GM12878 (cell line): ENCODE measurements at regions not wholly inside any gene's neighbourhood (a gene's known extent, or its start where the extent isn't known, plus 50 kb on each side); places are given as distances from the start of the nearest gene placed in this dataset.
A peak's percentile ranks its signal among the peaks of the same experiment; 100 is the strongest.

Experiments
- ATAC-seq: fragments of 200-7000 bp; cut with Tn5 transposase; 3 replicates; pipeline ENCODE4 v1.9.1; 2020; ENCODE audit warnings: mild to moderate bottlenecking, moderate library complexity
- BruUV-seq: library from RNA; stranded (reverse); fragments of 400-500 nt; replicated peaks from 2 replicates; lab custom pipeline; 2021; lab: Mats Ljungman, UMichigan
- CTCF ChIA-PET: fragments of 300-600 bp; sonication (Branson Sonifier 250); formaldehyde crosslinking; extraction: SDS; loops from one replicate; lab custom pipeline; 2021; ENCODE audit warnings: inconsistent platforms; lab: Yijun Ruan, JAX
- POLR2A ChIA-PET: fragments of 350-600 bp; formaldehyde crosslinking; extraction: SDS; loops from one replicate; lab custom pipeline; 2021; ENCODE audit warnings: inconsistent platforms; lab: Charles Lee
- RAD21 ChIA-PET: fragments of 300-600 bp; sonication (Branson Sonifier 250); formaldehyde crosslinking; loops from one replicate; lab custom pipeline; 2023; ENCODE audit warnings: antibody characterized with exemption; ENCODE audit not compliant: unreplicated experiment; lab: Charles Lee
- SMC1A ChIA-PET: fragments of 300-600 bp; sonication (Branson Sonifier 250); formaldehyde crosslinking; loops from one replicate; lab custom pipeline; 2023; ENCODE audit not compliant: unreplicated experiment, uncharacterized antibody; lab: Charles Lee
- DNase-seq: peaks from one replicate; pipeline ENCODE4 v3.0.0-alpha.2; 2011; ENCODE audit warnings: low read depth, low spot score
- FAIRE-seq: peaks from 3 replicates; lab custom pipeline; 2011; peaks lifted over from hg19 to GRCh38; lab: Jason Lieb, UNC
- H2AFZ ChIP-seq: 2 replicates; pipeline ENCODE4 v1.6.0; 2011; ENCODE audit warnings: low read depth, low read length, control low read depth; ENCODE audit not compliant: control insufficient read depth
- H3K27ac ChIP-seq: 2 replicates; pipeline ENCODE4 v1.5.1; 2011; ENCODE audit warnings: control low read depth; ENCODE audit not compliant: control insufficient read depth, insufficient read depth
- H3K27me3 ChIP-seq, 2 experiments: replicated peaks in 1 of 2; 2 replicates each; pipeline versions ENCODE4 v1.6.0 to v1.6.1; 2011; ENCODE audit warnings: low read length in 1 of 2; ENCODE audit not compliant: control insufficient read depth in 2 of 2, insufficient read depth in 2 of 2
- H3K36me3 ChIP-seq, 2 experiments: 2 replicates each; pipeline ENCODE4 v1.5.1; 2011; ENCODE audit warnings: low read length in 1 of 2; ENCODE audit not compliant: control insufficient read depth in 2 of 2, insufficient read depth in 2 of 2
- H3K4me1 ChIP-seq: 2 replicates; pipeline ENCODE4 v1.6.1; 2011; ENCODE audit warnings: mild to moderate bottlenecking, low read length, moderate library complexity, mixed read lengths; ENCODE audit not compliant: control insufficient read depth, insufficient read depth
- H3K4me2 ChIP-seq: 2 replicates; pipeline ENCODE4 v1.6.0; 2011; ENCODE audit warnings: control low read depth; ENCODE audit not compliant: control insufficient read depth, insufficient read depth
- H3K4me3 ChIP-seq: fragments of 200-600 bp; sonication (generic); 2 replicates; pipeline ENCODE4 v1.5.1; 2016
- H3K79me2 ChIP-seq: 2 replicates; pipeline ENCODE4 v1.6.0; 2011; ENCODE audit warnings: low read length; ENCODE audit not compliant: control insufficient read depth, insufficient read depth
- H3K9ac ChIP-seq: 2 replicates; pipeline ENCODE4 v1.8.0; 2011; ENCODE audit warnings: low read length, control low read depth, mixed read lengths; ENCODE audit not compliant: control insufficient read depth, insufficient read depth
- H3K9me3 ChIP-seq: replicated peaks from 3 replicates; pipeline ENCODE4 v1.5.1; 2011; ENCODE audit warnings: mild to moderate bottlenecking, low read length; ENCODE audit not compliant: control insufficient read depth, insufficient read depth
- H4K20me1 ChIP-seq: 2 replicates; pipeline ENCODE4 v1.6.0; 2011; ENCODE audit not compliant: control insufficient read depth, insufficient read depth
- ATF7 ChIP-seq: fragments of 450-650 bp; IDR thresholded peaks from 2 replicates; pipeline ENCODE4 v1.6.1; 2016; ENCODE audit warnings: low read depth, mild to moderate bottlenecking
- CREB1 ChIP-seq: IDR thresholded peaks from 2 replicates; pipeline ENCODE4 v1.6.1; 2012; ENCODE audit warnings: low read depth, mild to moderate bottlenecking, inconsistent platforms
- ETV6 ChIP-seq, 2 experiments: fragments of 450-650 bp in 1 of 2; IDR thresholded peaks in 1 of 2; conservative IDR thresholded peaks in 1 of 2; 2 replicates each; pipeline ENCODE4 v1.6.1; 2014; ENCODE audit warnings: antibody characterized with exemption in 1 of 2, borderline replicate concordance in 1 of 2, low read depth in 1 of 2, mild to moderate bottlenecking in 1 of 2, moderate library complexity in 1 of 2
- NBN ChIP-seq: fragments of 450-650 bp; IDR thresholded peaks from 2 replicates; pipeline ENCODE4 v1.6.1; 2016
- RUNX3 ChIP-seq: IDR thresholded peaks from 2 replicates; pipeline ENCODE4 v1.6.1; 2012; ENCODE audit warnings: low read length, inconsistent platforms
- SIN3A ChIP-seq: IDR thresholded peaks from 2 replicates; pipeline ENCODE4 v1.6.1; 2012; ENCODE audit warnings: low read depth, low read length, improper control_type of control experiment
- SP1 ChIP-seq: IDR thresholded peaks from one replicate; pipeline ENCODE4 v1.6.1; 2011; ENCODE audit warnings: low read depth, low read length
- TAF1 ChIP-seq: IDR thresholded peaks from 2 replicates; pipeline ENCODE4 v1.6.1; 2011; ENCODE audit warnings: mild to moderate bottlenecking, low read depth, low read length, borderline replicate concordance
- ZNF24 ChIP-seq: fragments of 450-650 bp; IDR thresholded peaks from 2 replicates; pipeline ENCODE4 v1.6.1; 2017; ENCODE audit warnings: antibody characterized with exemption, mild to moderate bottlenecking
- WGBS: methylation state at CpG from one replicate; pipeline ENCODE4 v1.1.6; 2016; ENCODE audit warnings: low lambda C conversion rate; ENCODE audit not compliant: insufficient replicate concordance, insufficient coverage; ENCODE audit errors: missing lambda C conversion rate; 5-methylcytosine and 5-hydroxymethylcytosine counted together
- in situ Hi-C: fragments of 300-500 bp; cut with MboI; formaldehyde crosslinking; loops from 9 replicates; pipeline ENCODE4 v1.14.3; 2018; ENCODE audit warnings: mixed read lengths
- intact Hi-C: fragments of 100-400 bp; cut with micrococcal nuclease; formaldehyde crosslinking; loops from one replicate; pipeline ENCODE4 v1.14.2; 2022; ENCODE audit not compliant: unreplicated experiment
- TF ChIP-seq, protein P1 (sequence below): IDR thresholded peaks from 2 replicates; pipeline ENCODE4 v1.6.1; 2011; ENCODE audit warnings: low read depth, mild to moderate bottlenecking, low read length, moderate library complexity, borderline replicate concordance; ENCODE audit errors: extremely low read depth
- TF ChIP-seq, protein P2 (sequence below): fragments of 450-650 bp; IDR thresholded peaks from 2 replicates; pipeline ENCODE4 v1.6.1; 2016; ENCODE audit warnings: mild to moderate bottlenecking
- TF ChIP-seq, protein P3 (sequence below): IDR thresholded peaks from 2 replicates; pipeline ENCODE4 v1.6.1; 2011; ENCODE audit warnings: low read depth, low read length, improper control_type of control experiment, borderline replicate concordance

DNA sequence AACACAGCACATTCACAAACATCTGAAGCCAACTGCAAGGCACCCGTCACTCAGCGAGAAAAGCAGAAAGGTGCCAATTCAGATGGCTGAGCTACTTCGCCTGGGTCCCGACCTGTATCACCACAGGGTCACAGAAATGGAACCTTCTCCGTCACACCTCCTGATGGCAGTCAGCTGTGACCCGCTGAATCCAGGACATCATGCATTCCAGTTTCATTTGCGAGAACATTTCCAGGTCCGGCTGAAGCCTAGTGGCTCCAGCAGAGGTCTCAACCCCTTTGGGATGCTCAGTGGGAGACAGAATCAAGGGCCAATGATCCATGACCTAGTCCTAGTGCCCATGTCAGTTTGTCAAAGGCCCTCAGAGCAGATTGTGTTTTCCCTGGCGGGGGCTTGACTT is 193.6 kb upstream of the KLF14 start:
- ChIA-PET RAD21 (interaction anchor here (1.1 to 1.2 kb wide), 2 partner anchors 10 to 12 kb away, joined by 3 to 4 read pairs; no protein-coding TSS in a partner anchor), CTCF (interaction anchor here (1.0 kb wide), 1 partner anchor 42 kb away, joined by 8 read pairs; no protein-coding TSS in a partner anchor), POLR2A (no interaction called here), SMC1A (interaction anchor here (0.6 to 5.8 kb wide), 5 partner anchors 10 to 69 kb away, joined by 3 to 38 read pairs (median 14); no protein-coding TSS in a partner anchor)
- no peak for DNase-seq
- no peak overlapping the region for H3K4me2 ChIP-seq
- no peak overlapping the region for H3K9ac ChIP-seq
- WGBS, result 91% methylated on average over 9 of the region's 9 CpGs
- in situ Hi-C loops, result no loop called here
- ATAC-seq, result no peak
- peaks cover 6 to 14% of the 10 kb centered on the region in 2 experiments for H3K36me3 ChIP-seq
- no peak overlapping the region for H2AFZ ChIP-seq
- no peak for FAIRE-seq
- H3K9me3 ChIP-seq, result no peaks in the 10 kb centered on the region
- H3K79me2 ChIP-seq, result peaks cover 76% of the 10 kb centered on the region
- TSS peak; percentile 7 for BruUV-seq
- peaks cover 8% of the 10 kb centered on the region for H3K4me1 ChIP-seq
- H3K27me3 ChIP-seq, result no peaks in the 10 kb centered on the region
- no peak overlapping the region for H3K27ac ChIP-seq
- peaks cover 6% of the 10 kb centered on the region for H4K20me1 ChIP-seq
- TF ChIP-seq SP1 (no peak), NBN (no peak), TAF1 (no peak)
- TF ChIP-seq, protein P1, sequence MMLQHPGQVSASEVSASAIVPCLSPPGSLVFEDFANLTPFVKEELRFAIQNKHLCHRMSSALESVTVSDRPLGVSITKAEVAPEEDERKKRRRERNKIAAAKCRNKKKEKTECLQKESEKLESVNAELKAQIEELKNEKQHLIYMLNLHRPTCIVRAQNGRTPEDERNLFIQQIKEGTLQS, result no peak
- intact Hi-C loops, result no loop called here
- H3K4me3 ChIP-seq, result no peak overlapping the region

DNA sequence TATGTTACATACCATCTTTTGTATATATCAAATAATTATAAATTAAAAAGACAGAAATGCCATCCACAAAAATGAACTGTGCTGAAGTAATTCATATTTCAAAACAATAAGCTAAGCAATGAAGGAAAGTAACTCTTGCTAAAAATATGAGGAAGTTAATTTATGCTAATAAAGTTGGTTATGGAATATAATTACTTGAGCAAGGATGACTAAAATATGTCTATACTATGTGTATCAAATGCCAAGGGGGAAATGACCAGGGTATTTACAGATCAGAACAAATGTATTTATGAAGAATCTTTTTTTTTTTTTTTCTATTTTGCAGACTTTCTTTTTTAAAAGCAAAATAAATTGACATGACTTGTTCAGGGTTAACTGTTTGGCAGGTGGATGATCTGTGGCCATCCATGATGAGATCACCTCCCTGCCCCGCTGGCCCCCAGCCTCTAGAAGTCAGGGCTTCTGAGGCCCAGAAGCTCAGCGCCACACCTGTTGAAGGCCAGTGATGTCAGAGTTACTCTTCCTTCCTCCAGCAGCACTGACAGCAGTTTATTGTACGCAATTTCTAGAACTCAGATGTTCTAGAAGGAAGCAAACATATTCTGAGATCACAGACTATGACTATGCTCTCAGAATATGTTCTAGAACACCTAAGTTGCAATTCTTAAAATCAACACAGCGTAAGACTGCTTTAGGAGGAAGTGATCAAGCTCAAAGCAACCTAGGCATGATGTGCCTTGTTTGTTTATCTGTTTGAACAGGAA is 196.1 kb upstream of the KLF14 start:
- no peak overlapping the region for H3K4me3 ChIP-seq
- no peak overlapping the region for H3K9ac ChIP-seq
- intact Hi-C loops (no loop called here), in situ Hi-C loops (no loop called here)
- H3K4me2 ChIP-seq, result no peak overlapping the region; the same call in 1 of the 2 replicates
- DNase-seq (no peak), FAIRE-seq (no peak), ATAC-seq (peak; percentile 8; the same call in 2 of the 3 replicates)
- RAD21 ChIA-PET, result interaction anchor here (0.9 to 1.5 kb wide), 3 partner anchors 16 to 110 kb away, joined by 3 to 6 read pairs (median 3); no protein-coding TSS in a partner anchor
- H4K20me1 ChIP-seq, result peaks cover 8% of the 10 kb centered on the region
- SMC1A ChIA-PET, result interaction anchor here (0.9 to 5.8 kb wide), 8 partner anchors 8 to 78 kb away, joined by 3 to 38 read pairs (median 6); no protein-coding TSS in a partner anchor
- no TSS peak for BruUV-seq
- no peaks in the 10 kb centered on the region for H3K9me3 ChIP-seq
- H2AFZ ChIP-seq, result no peak overlapping the region
- POLR2A ChIA-PET, result interaction anchor here (0.6 to 3.3 kb wide), 4 partner anchors 15 to 29 kb away, joined by 3 to 10 read pairs (median 3); no protein-coding TSS in a partner anchor
- peaks cover 8% of the 10 kb centered on the region for H3K4me1 ChIP-seq
- 37% methylated on average over 4 of the region's 4 CpGs for WGBS
- H3K79me2 ChIP-seq, result peaks cover 84% of the 10 kb centered on the region
- H3K27ac ChIP-seq, result peak overlapping the region; percentile 32
- H3K27me3 ChIP-seq, result no peaks in the 10 kb centered on the region
- peaks cover 11 to 22% of the 10 kb centered on the region in 2 experiments for H3K36me3 ChIP-seq
- CTCF ChIA-PET, result interaction anchor here (0.8 to 2.4 kb wide), 12 partner anchors 12 to 112 kb away, joined by 3 to 8 read pairs (median 4); no protein-coding TSS in a partner anchor
- TF ChIP-seq CREB1, result peak; percentile 86
- no peak for TF ChIP-seq ZNF24
- no peak for TF ChIP-seq ATF7
- TF ChIP-seq SIN3A, result no peak
- TF ChIP-seq, protein P2, sequence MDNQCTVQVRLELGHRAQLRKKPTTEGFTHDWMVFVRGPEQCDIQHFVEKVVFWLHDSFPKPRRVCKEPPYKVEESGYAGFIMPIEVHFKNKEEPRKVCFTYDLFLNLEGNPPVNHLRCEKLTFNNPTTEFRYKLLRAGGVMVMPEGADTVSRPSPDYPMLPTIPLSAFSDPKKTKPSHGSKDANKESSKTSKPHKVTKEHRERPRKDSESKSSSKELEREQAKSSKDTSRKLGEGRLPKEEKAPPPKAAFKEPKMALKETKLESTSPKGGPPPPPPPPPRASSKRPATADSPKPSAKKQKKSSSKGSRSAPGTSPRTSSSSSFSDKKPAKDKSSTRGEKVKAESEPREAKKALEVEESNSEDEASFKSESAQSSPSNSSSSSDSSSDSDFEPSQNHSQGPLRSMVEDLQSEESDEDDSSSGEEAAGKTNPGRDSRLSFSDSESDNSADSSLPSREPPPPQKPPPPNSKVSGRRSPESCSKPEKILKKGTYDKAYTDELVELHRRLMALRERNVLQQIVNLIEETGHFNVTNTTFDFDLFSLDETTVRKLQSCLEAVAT, result no peak
- TF ChIP-seq, protein P3, sequence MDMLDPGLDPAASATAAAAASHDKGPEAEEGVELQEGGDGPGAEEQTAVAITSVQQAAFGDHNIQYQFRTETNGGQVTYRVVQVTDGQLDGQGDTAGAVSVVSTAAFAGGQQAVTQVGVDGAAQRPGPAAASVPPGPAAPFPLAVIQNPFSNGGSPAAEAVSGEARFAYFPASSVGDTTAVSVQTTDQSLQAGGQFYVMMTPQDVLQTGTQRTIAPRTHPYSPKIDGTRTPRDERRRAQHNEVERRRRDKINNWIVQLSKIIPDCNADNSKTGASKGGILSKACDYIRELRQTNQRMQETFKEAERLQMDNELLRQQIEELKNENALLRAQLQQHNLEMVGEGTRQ, result no peak
- no peak for TF ChIP-seq RUNX3
- peak in 1 of 2 experiments; percentile 19; a peak in 1 of 4 replicates for TF ChIP-seq ETV6 (conservative IDR thresholded peaks at IDR 0.05 in 1 of 2, IDR thresholded peaks at IDR 0.05 in 1 of 2; ENCODE audit: borderline replicate concordance in 1 of 2, low read depth in 1 of 2)
